WTC11 (cell line): ENCODE measurements at regions not wholly inside any gene's neighbourhood (a gene's known extent, or its start where the extent isn't known, plus 50 kb on each side); places are given as distances from the start of the nearest gene placed in this dataset.

Experiments
- ATAC-seq: fragments of 200-7000 bp; cut with Tn5 transposase; 2 replicates; pipeline ENCODE4 v1.10.0; 2021; ENCODE audit warnings: mild to moderate bottlenecking, moderate library complexity
- CTCF ChIA-PET: fragments of 300-600 bp; sonication (Branson Sonifier 250); formaldehyde crosslinking; loops from one replicate; lab custom pipeline; 2021; ENCODE audit warnings: antibody characterized with exemption; lab: Charles Lee
- POLR2A ChIA-PET: fragments of 350-600 bp; sonication (Branson Sonifier 250); formaldehyde crosslinking; loops from one replicate; lab custom pipeline; 2021; ENCODE audit warnings: antibody characterized with exemption; lab: Charles Lee
- DNase-seq: peaks from one replicate; pipeline ENCODE4 v3.0.0; 2021; ENCODE audit warnings: low spot score
- H3K27ac Mint-ChIP-seq: 2 replicates; pipeline ENCODE4 v1.8.0; 2021; ENCODE audit warnings: mixed read lengths
- H3K27me3 Mint-ChIP-seq: 2 replicates; pipeline ENCODE4 v1.8.0; 2021; ENCODE audit warnings: low read depth, mild to moderate bottlenecking, moderate library complexity, mixed read lengths
- H3K36me3 Mint-ChIP-seq: 2 replicates; pipeline ENCODE4 v1.8.0; 2021; ENCODE audit warnings: mixed read lengths
- H3K4me1 Mint-ChIP-seq: 2 replicates; pipeline ENCODE4 v1.8.0; 2022; ENCODE audit warnings: mixed read lengths
- H3K4me3 Mint-ChIP-seq: 2 replicates; pipeline ENCODE4 v1.8.0; 2021; ENCODE audit warnings: mild to moderate bottlenecking, moderate library complexity, mixed read lengths
- H3K9me3 Mint-ChIP-seq: 2 replicates; pipeline ENCODE4 v1.8.0; 2021; ENCODE audit warnings: mixed read lengths
- ATF2 ChIP-seq: sonication (generic); formaldehyde crosslinking; IDR thresholded peaks from 2 replicates; pipeline ENCODE4 v1.8.1; 2022; ENCODE audit warnings: low read depth, missing genetic modification reagents, borderline replicate concordance
- CBFB ChIP-seq: sonication (generic); formaldehyde crosslinking; IDR thresholded peaks from 2 replicates; pipeline ENCODE4 v1.8.1; 2022; ENCODE audit warnings: mild to moderate bottlenecking, low read depth, missing genetic modification reagents
- JUN ChIP-seq: sonication (generic); formaldehyde crosslinking; IDR thresholded peaks from 2 replicates; pipeline ENCODE4 v1.8.0; 2023; ENCODE audit warnings: mild to moderate bottlenecking, missing genetic modification reagents
- PRDM15 ChIP-seq: sonication (generic); formaldehyde crosslinking; IDR thresholded peaks from 2 replicates; pipeline ENCODE4 v1.8.0; 2022; ENCODE audit warnings: missing genetic modification reagents
- PREB ChIP-seq: sonication (generic); formaldehyde crosslinking; IDR thresholded peaks from 2 replicates; pipeline ENCODE4 v1.8.1; 2022; ENCODE audit warnings: mild to moderate bottlenecking, missing genetic modification reagents, moderate library complexity, borderline replicate concordance
- TEAD1 ChIP-seq: sonication (generic); formaldehyde crosslinking; IDR thresholded peaks from 2 replicates; pipeline ENCODE4 v1.8.0; 2022; ENCODE audit warnings: mild to moderate bottlenecking, missing genetic modification reagents
- USF2 ChIP-seq: sonication (generic); formaldehyde crosslinking; IDR thresholded peaks from 2 replicates; pipeline ENCODE4 v1.8.1; 2023; ENCODE audit warnings: mild to moderate bottlenecking, missing genetic modification reagents, moderate library complexity
- ZNF425 ChIP-seq: fragments of 250-450 bp; sonication (Bioruptor Pico); conservative IDR thresholded peaks from 2 replicates; pipeline ENCODE4 v1.9.0; 2021; ENCODE audit warnings: mild to moderate bottlenecking

- TF ChIP-seq PRDM15 (CRISPR knock-in tag) (peak; percentile 68), JUN (CRISPR knock-in tag) (no peak), ZNF425 (CRISPR knock-in tag) (no peak), TEAD1 (no peak), ATF2 (CRISPR knock-in tag) (no peak)
- ChIA-PET POLR2A (interaction anchor here (0.6 kb wide), 1 partner anchor 283 kb away, joined by 3 read pairs; no protein-coding TSS in a partner anchor), CTCF (no interaction called here)
- Mint-ChIP-seq H3K9me3 (peaks cover 21% of the 10 kb centered on the region; the same call in 1 of the 2 replicates), H3K36me3 (peaks cover 7% of the 10 kb centered on the region; the same call in 1 of the 2 replicates), H3K4me3 (no peak overlapping the region), H3K4me1 (peaks cover 36% of the 10 kb centered on the region), H3K27me3 (peaks cover 7% of the 10 kb centered on the region; the same call in 1 of the 2 replicates), H3K27ac (no peak overlapping the region)
- no peak for DNase-seq
- ATAC-seq = peak; percentile 53
These were observed 224.0 kb downstream of the FAM47A start for GRCh38 chrX:33908074-33908473.

- Mint-ChIP-seq H3K27ac (no peak overlapping the region), H3K36me3 (peaks cover 10% of the 10 kb centered on the region), H3K9me3 (peaks cover 28% of the 10 kb centered on the region), H3K4me3 (peak overlapping the region; percentile 28), H3K27me3 (peaks cover 7% of the 10 kb centered on the region; the same call in 1 of the 2 replicates)
- CTCF ChIA-PET = no interaction called here
- ATAC-seq (no peak; the same call in 1 of the 2 replicates), DNase-seq (no peak)
- POLR2A ChIA-PET = no interaction called here
- TF ChIP-seq PREB (CRISPR knock-in tag) = no peak
- no peak for TF ChIP-seq USF2
- TF ChIP-seq CBFB (CRISPR knock-in tag) = no peak
- TF ChIP-seq PRDM15 (CRISPR knock-in tag) = peak; percentile 68
- TF ChIP-seq, all 79 proteins: peak for 1
- H3K4me1 Mint-ChIP-seq = peaks cover 36% of the 10 kb centered on the region
These were observed 225.1 kb downstream of the FAM47A start for GRCh38 chrX:33906971-33907370.
